HG03565 (cell line): ENCODE measurements at regions not wholly inside any gene's neighbourhood (a gene's known extent, or its start where the extent isn't known, plus 50 kb on each side); places are given as distances from the start of the nearest gene placed in this dataset.
"Not testable (repeated sequence)": the region's sequence is repeated elsewhere in the genome, so short reads cannot be mapped to it uniquely, and the experiment has no call there.

Experiments used
- ATAC-seq: cut with Tn5 transposase; IDR thresholded peaks from one replicate; pipeline ENCODE4 v1.9.1; 2021; ENCODE audit warnings: mild to moderate bottlenecking, moderate library complexity; ENCODE audit not compliant: unreplicated experiment

- not testable (repeated sequence) for ATAC-seq
Observed at GRCh38 chr21:6060054-6060681, 4461.2 kb upstream of the TPTE start.

GRCh38 chr21:6066320-6066985 lies 4454.9 kb upstream of the TPTE start:
- not testable (repeated sequence) for ATAC-seq

DNA sequence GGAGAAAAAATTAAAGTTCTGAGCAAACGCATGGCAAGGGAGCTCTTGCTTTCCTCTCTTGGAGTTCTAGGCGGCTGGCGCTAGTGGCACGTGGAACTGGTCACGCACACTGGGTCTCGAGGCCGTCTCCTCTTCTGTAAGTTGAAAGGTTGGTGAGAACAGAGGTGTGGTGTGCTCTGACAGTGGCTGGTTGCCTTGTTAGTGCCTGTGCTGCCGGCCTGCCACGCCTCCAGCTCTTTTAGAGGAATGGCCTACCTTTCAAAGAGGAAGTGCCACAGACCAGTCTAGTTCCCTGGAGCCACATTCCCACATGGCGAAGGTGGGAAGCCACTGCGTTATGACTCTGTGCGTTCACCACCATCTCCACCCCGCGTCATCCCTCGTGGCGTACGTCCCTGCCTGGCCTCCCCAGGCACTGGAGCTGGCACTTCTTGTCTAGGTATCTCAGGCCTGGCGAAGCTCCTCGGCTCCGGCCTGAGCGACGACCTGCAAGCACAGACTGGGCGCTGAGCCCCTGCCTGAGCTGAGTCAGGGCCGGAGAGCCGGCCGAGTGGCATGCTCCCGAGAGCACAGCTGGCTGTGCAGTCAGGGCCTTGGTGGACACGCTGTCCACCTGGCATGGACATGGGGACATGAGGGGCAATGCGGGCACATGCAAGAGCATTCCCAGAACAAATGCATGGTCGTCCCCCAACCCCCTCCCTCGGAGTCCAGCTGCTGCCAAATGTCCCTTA lies 4453.1 kb upstream of the TPTE start:
- not testable (repeated sequence) for ATAC-seq

- ATAC-seq = not testable (repeated sequence)
Observed at GRCh38 chr21:6070213-6070612, 4451.2 kb upstream of the TPTE start.

- ATAC-seq = not testable (repeated sequence)
Observed at GRCh38 chr21:6072691-6073090, 4448.7 kb upstream of the TPTE start.

DNA sequence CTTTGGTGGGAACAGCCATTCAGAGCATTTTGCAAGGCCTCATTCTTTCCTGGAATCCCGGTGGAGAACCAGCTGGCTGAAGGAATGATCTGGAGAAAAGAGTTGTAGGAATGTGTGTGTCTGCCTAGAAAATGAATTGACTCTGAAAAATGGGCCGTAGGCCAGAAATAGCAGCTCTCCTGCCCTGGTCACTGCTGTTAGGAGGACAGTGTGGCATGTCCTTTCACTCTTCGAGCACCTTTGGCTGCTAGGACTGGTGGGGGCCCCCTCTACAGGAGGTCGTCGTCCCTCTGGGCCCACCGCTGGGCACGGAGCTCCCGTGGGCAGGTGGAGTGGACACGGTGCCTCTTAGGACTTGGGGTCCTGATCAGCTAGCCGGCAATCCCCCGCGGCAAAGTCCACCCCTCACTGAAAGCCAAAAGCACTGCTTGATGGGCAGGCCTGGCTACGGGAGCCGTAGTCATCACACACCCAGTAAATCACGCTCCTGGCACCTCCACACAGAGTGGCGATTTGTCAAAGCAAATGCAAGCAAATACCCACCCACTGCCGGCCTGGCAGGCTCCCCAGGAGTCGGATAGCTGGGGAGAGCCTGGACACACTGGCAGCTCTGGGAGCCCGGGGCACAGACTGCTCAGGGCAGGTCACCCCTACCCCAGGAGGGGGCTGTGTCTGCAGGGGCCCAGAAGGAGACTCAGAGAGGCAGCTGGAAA lies 4447.2 kb upstream of the TPTE start:
- ATAC-seq = not testable (repeated sequence)

- ATAC-seq = not testable (repeated sequence)
Observed at GRCh38 chr21:6074935-6075334, 4446.4 kb upstream of the TPTE start.

- ATAC-seq = not testable (repeated sequence)
Observed at GRCh38 chr21:6075627-6076208, 4445.7 kb upstream of the TPTE start.

DNA sequence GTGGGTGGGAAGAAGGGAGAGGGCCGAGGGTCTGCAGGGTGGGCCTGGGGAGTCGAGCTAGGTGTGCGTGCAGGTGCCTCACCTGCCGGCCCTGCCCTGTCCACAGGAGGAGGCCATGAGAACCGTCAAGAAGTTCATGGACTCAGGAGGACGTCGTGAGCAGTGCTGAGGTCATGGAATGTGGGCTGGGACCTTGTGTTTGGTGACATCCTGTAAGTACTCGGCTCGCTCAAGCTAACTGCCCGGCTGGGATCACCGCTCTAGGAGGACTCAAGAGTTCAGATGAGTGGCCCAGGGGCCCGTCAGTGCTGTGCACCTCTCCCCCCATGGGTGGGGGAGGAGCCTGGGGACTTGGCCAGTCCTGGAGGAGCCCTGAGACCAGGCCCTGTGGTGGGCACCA lies 4444.0 kb upstream of the TPTE start:
- ATAC-seq = not testable (repeated sequence)

GRCh38 chr21:6078902-6079301 lies 4442.5 kb upstream of the TPTE start:
- not testable (repeated sequence) for ATAC-seq

- not testable (repeated sequence) for ATAC-seq
Observed at GRCh38 chr21:6080941-6081655, 4440.3 kb upstream of the TPTE start.

DNA sequence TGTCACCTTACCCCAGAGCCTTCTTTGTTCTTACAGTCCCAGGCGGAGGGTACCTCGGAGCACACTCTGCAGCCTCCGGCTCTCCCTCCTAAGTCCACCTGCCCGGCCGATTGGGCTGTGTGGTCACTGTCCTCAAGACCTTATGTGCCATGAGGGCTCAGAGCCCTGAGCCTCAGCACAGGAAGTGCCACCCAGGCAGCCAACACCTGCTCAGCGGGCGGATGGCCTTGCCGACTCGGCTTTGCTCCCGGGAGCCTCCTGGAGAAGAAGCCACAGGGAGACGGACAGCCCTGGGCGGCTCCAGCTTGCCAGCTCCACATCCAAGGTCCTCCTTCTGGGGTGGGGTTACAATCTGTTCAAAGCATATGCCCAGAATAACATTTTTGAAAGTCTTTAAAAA lies 4439.2 kb upstream of the TPTE start:
- not testable (repeated sequence) for ATAC-seq

DNA sequence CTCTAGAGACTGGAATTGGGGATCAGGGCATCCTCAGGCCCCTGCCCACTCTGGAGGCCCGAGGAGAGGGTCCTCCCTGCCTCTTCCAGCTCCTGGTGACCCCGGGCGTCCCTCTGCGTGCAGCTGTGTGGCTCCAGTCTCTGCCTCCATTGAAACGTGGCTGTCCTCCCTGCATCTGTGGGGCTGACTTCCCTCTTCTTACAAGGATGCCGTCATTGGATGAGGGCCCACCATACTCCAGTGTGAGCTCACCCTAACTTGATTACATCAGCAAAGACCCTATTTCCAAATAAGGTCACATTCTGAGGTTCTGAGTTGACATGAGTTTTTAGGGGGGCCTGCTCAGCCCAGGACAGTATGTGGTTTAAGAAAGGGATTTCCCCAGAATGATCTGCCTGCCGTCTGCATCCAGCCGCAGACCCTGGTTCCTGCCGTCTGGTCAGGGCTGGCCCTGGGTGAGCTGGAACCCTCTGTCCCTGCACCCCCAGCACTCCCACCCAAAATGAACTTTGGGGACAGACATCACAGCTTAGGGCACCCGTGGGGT lies 4437.7 kb upstream of the TPTE start:
- not testable (repeated sequence) for ATAC-seq

- ATAC-seq = not testable (repeated sequence)
Observed at GRCh38 chr21:6086038-6086437, 4435.3 kb upstream of the TPTE start.

DNA sequence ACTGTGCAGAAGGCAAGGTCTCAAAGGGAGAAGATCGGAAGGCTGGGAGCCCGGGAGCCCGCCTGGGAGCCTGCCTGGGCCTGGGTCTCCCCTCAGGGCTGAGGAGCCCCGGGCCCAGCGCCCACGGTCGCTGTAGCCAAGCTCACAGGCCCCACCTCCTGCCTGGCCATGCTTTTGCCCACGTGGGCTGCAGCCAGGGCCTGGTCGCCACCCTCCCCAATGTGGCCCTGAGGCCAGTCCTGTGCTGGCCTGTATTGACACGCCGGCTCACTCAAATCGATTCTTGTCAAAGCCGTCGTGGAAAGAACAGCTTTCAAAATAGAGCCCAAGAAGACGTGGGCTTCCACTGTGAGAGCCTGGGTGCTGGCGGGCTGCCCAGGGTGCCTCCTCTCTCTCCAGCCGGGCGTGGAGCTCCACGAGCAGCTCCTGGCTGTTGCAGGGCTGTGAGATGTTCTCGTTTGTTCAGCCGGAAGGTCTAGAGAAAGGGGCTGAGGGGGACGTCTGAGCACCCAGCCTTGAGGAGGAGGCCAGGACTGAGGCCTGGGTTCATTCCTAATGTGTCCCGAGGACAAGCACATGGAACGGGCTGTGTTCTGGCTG lies 4433.7 kb upstream of the TPTE start:
- ATAC-seq = not testable (repeated sequence)

DNA sequence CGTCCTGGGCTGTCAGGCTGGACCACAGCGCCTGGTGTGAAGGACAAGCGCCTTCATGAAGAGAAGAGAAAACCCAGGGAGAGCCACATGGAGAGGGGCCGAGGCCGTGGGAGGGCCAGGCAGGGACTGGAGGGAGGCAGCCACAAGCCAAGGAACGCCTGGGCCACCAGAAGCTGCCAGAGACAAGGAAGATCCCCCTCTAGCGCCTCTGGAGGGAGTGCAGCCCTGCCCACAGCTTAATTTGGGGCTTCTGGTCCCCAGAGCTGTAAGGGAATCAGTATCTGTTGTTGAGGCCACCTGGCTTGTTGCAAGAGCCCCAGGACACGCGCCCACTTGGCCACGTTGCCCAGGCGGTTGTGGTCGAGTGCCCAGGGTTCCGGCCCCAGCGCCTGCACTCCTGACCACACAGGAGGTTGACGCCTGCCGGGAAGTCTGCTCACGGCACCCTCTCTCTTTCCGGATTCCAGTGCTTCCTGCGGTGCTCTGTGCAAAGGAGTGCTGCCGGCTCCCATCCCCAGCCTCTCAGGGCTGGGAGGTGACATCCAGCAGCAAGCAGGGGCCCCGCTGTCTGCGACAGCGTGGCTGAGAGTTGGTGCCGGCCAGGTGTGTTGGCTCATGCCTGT lies 4431.0 kb upstream of the TPTE start:
- ATAC-seq = not testable (repeated sequence)

DNA sequence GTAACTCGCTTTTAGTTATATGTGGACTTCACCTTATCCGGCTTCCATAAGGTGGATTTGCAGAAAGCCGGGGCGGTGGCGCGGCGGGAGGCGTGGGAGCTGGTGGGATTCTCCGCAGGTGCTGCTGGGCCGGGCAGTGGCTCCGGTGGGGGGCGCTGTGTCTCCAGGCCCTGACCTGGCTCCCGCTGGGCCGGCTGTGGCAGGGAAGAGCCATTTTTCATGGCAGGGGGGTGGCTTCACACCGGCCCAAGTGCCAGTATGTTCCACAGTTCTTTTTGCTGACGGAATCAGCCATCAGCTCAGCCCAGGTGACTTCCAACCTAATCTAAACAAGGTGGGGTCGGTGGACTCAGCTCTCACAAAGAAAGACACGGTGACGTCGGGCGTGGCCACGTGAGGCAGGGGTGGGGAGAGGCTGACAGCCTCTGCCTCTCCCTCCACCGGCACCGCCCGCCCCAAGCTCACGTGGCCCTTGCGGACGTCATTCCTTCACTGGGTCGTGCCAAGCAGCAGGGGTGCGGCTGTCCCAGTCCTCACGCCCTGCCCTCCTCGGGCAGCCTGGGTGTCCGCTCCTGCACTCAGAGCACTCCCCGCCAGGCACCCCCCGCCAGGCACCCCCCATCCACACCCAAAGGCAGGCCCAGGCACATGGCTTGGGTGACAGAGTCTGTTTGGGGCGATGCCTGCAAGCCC lies 4429.9 kb upstream of the TPTE start:
- not testable (repeated sequence) for ATAC-seq

DNA sequence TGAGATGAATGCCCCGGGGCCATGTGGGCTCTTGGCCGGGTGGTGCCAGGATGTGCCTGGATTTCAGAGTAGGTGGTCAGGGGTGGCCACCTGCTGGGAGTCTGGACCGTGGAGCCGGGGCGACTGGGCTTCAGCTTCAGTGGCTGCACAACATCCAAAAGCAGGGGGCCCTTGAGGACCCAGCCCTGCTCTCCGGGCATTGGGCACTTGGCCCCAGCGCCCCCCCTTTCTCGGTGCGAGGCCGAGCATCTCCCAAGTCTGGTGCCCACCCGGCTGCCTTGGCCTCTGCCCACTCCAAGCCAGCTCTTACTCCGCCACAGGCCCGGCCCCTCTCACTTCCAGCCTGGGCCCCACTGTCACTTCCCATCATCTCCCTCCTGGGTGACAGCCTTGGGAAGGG lies 4429.0 kb upstream of the TPTE start:
- ATAC-seq = not testable (repeated sequence)
